NK-92 (cell line): ENCODE measurements at regions not wholly inside any gene's neighbourhood (a gene's known extent, or its start where the extent isn't known, plus 50 kb on each side); places are given as distances from the start of the nearest gene placed in this dataset.

ENCODE experiments used
- DNase-seq: peaks from one replicate; lab custom pipeline; 2025; ENCODE audit not compliant: unreplicated experiment; lab: John Stamatoyannopoulos, UW

GRCh38 chr17:77426676-77427386, 286.1 kb downstream of the SEC14L1 start:
- no peak for DNase-seq

GRCh38 chr17:77427391-77427991, 286.7 kb downstream of the SEC14L1 start:
- DNase-seq, result no peak

- DNase-seq, result no peak
Observed at GRCh38 chr17:77428020-77428748, 287.4 kb downstream of the SEC14L1 start.

GRCh38 chr17:77428749-77429368, 288.1 kb downstream of the SEC14L1 start:
- DNase-seq, result no peak

GRCh38 chr17:77429369-77429968, 288.7 kb downstream of the SEC14L1 start:
- no peak for DNase-seq

- no peak for DNase-seq
Observed at GRCh38 chr17:77429969-77430752, 289.4 kb downstream of the SEC14L1 start.

GRCh38 chr17:77432034-77432661, 291.4 kb downstream of the SEC14L1 start:
- DNase-seq, result no peak

GRCh38 chr17:77432742-77433141, 292.0 kb downstream of the SEC14L1 start:
- no peak for DNase-seq

- DNase-seq, result no peak
Observed at GRCh38 chr17:77433385-77434135, 292.8 kb downstream of the SEC14L1 start.

GRCh38 chr17:77434136-77435114, 293.7 kb downstream of the SEC14L1 start:
- DNase-seq, result no peak

GRCh38 chr17:77435272-77436057, 294.7 kb downstream of the SEC14L1 start:
- no peak for DNase-seq

- no peak for DNase-seq
Observed at GRCh38 chr17:77436058-77436442, 295.3 kb downstream of the SEC14L1 start.

- DNase-seq, result no peak
Observed at GRCh38 chr17:77436481-77436880, 295.7 kb downstream of the SEC14L1 start.

GRCh38 chr17:77437017-77437416, 296.2 kb downstream of the SEC14L1 start:
- DNase-seq, result no peak

- no peak for DNase-seq
Observed at GRCh38 chr17:77437747-77438146, 297.0 kb downstream of the SEC14L1 start.

- no peak for DNase-seq
Observed at GRCh38 chr17:77438241-77439188, 297.7 kb downstream of the SEC14L1 start.
